HL-60 (cell line): ENCODE measurements at regions not wholly inside any gene's neighbourhood (a gene's known extent, or its start where the extent isn't known, plus 50 kb on each side); places are given as distances from the start of the nearest gene placed in this dataset.

Experiments
- CTCF ChIP-seq: IDR thresholded peaks from one replicate; pipeline ENCODE4 v1.5.1; 2011; ENCODE audit warnings: low read length, control low read depth, inconsistent platforms; ENCODE audit not compliant: insufficient read depth
- SPI1 ChIP-seq: IDR thresholded peaks from 2 replicates; pipeline ENCODE4 v1.6.1; 2012; ENCODE audit warnings: low read depth, mild to moderate bottlenecking, borderline replicate concordance

GRCh38 chr6:44590471-44590870 lies 203.0 kb downstream of the CDC5L start:
- TF ChIP-seq SPI1 = no peak
- no peak for TF ChIP-seq CTCF
